NCI-H510A (cell line): ENCODE measurements at regions not wholly inside any gene's neighbourhood (a gene's known extent, or its start where the extent isn't known, plus 50 kb on each side); places are given as distances from the start of the nearest gene placed in this dataset.

Source experiments
- DNase-seq: peaks from one replicate; lab custom pipeline; 2025; lab: John Stamatoyannopoulos, UW

GRCh38 chr16:85162478-85163277 lies 50.4 kb upstream of the CIBAR2 start:
- no peak for DNase-seq

DNA sequence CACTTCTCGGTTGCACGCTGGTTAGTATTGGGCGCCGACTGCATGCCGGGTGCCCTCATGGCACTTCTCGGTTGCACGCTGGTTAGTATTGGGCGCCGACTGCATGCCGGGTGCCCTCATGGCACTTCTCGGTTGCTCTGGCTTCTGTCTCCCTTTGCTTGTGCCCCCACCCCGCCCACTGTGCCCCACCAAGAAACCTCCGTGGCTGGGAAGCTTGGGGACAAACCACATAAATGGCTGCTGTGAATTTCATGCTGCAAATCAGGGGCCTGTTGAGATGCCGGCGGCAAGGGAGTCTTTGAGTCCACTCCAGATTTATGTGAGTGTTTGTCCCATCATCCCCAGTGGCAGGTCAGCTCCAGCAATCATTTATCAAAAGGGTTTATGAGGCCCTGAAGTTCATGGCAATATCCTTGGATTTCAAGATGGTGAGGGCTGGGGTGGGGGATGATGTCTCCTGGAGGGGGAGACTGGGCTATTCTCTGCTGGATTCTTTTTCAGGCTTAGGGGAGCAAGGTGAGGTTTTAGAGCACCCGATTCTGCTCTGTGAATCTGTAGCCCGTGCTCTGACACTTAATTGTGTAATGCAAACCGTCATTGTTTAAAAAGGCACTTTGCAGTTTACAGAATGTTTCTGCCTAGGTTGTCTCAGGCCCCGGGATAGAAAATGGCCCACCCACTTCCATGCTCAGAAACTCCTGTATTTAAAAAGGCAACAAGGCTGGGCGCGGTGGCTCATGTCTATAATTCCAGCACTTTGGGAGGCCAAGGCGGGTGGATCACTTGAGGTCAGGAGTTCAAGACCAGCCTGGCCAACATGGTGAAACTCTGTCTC lies 51.2 kb upstream of the CIBAR2 start:
- no peak for DNase-seq

DNA sequence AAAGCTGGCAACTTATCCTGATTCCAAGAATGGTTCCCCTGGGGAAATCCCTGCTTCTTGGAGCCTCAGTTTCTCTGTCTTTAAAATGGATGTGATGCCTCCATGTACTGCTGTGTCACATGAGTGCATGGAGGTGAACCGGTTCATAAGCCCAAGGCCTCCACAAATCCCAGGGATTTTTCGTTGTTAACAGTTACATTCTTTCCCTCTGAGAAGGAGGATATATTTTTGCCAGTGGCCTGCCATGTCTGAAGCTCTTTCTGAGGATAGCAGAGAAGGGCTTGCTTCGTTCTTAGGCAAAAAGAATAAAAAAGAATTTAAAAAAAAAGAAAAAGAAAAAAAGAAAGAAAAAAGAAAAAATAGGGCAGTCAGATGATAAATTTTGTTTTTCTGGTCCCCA lies 52.2 kb upstream of the CIBAR2 start:
- DNase-seq, result no peak

DNA sequence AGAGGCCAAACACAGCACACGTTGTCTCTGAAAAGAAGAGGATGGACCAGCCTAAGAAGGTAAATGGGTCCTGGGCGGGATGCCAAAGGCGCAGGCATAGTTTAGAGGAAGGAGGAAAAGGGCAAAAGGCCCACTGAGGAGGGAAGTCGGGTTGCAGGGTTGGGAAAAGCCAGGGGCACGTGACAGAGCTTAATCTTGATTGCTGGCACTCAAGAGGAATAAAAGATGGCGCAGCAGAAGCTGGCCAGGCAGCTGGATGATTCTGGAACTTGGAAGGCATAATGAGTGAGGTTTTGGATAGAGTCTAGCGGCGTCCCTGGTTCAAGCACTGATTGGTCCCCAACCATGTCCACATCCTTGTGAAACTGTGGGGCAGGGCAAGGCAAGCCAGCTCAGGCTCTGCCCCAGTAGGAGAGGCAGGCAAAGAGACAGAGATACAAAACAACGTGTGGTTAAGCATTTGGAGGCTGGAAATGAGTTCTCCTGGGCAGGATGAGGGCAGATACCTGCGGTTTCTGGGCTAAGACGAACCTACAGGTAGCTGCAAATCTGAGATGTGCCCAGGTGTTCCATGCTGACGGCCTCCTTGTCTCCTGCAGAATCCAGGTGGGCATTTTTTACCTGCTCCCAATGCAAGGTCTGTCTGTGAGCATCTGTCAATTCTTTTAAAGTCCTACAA lies 52.7 kb upstream of the CIBAR2 start:
- DNase-seq, result no peak

GRCh38 chr16:85165781-85166180 lies 53.5 kb upstream of the CIBAR2 start:
- no peak for DNase-seq

DNA sequence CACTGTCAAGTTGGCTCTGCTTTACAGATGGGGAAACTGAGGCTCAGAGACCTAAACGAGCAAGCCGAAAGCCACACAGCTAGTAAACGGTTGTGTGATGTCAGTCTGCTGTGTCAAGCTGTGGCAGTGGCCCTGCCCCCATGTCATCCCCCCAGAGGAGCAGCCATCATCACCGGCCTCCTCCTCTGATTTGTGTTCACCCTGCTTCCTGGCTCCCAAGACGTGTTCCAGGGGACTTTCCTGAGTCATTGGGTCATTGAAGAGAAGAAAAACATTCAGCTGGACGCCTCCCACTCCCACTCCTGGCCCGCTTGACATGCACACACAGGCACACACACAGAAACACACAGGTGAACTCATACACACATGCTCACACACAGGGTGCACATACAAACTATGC lies 54.0 kb upstream of the CIBAR2 start:
- DNase-seq, result no peak

GRCh38 chr16:85166699-85167588 lies 54.7 kb upstream of the CIBAR2 start:
- DNase-seq, result no peak

GRCh38 chr16:85167589-85168537 lies 55.6 kb upstream of the CIBAR2 start:
- DNase-seq, result no peak

DNA sequence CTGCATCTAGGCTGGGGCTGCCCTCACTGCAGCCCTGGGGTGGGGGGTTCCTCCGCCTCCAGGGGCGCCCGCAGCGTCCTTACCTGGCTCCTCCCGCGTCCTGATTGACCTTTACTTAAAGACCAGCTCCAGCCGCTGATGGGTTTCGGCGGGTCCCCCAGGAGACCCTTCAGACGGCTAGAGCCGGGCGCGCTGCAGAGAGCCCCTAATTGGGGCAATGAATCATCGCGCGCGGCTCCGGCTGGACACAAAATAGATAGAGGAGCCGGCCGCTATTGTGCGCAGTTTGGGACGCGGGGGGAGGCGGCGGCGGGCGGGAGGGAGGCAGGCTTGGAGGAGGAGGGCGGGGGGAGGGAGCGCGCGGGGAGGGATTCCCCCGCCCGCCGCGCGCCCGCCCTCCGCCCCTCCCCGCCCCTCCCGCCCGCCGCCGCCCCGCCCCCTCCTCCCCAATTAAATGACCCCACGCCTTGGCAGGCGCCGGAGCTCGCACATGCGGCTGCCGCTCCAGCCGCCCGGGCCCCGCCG lies 56.5 kb upstream of the CIBAR2 start:
- DNase-seq, result no peak

DNA sequence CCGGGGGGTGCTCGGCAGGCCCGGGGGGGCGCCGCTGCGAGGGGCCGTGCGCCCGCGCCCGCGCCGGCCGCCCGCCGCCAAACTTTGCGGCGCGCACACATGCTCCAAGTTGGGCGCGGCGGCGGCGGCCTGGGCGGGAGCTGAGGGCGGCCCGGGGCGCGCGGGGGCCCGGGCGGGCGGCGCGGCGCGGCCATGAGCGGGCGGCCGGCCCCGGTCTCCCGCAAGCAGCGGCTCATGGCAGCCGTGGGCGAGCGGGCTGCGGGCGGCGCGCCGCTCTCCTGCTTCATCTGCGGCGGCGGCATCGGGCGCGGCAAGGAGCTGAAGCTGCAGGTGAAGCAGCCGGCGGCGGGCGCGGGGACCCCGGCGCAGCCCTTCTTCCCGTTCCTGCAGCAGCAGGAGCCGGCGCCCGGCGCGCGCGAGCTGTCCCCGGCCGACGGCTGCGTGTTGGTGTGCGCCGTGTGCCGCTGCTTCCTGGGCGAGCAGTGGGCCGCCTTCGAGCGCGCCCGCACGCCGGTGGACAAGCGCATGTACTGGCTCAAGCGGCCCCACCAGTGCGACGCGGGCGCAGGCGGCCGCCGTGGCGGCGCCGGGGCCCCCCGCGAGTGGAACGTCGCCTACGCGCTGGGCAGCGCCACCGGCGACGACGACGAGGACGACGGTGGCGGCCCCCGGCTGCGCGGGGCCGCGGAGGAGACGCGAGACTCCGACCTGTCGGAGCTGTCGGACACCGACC lies 57.2 kb upstream of the CIBAR2 start:
- no peak for DNase-seq

DNA sequence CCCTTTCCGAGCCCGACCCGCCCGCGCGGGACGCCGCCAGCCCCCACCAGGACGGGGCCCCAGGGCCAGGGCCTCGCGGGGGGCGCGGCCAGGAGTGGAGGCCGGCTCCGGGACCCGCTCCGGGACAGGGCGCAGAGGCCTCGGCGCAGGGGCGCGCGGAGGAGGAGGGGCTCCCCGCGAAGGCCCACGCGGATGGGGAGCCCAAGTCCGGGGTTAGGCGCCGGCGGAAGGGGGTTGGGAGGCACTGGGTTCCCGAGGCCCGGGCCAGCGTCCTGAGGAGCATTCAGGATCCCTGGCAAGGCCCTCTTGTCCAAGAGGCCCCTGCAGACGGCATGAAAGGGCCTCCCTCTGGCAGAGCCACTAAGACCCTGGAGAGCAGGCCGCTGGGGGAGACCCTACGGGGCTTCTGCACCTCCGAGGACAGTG lies 57.8 kb upstream of the CIBAR2 start:
- DNase-seq, result no peak

GRCh38 chr16:85170590-85171003 lies 58.3 kb upstream of the CIBAR2 start:
- no peak for DNase-seq

GRCh38 chr16:85171004-85171758 lies 58.9 kb upstream of the CIBAR2 start:
- no peak for DNase-seq

DNA sequence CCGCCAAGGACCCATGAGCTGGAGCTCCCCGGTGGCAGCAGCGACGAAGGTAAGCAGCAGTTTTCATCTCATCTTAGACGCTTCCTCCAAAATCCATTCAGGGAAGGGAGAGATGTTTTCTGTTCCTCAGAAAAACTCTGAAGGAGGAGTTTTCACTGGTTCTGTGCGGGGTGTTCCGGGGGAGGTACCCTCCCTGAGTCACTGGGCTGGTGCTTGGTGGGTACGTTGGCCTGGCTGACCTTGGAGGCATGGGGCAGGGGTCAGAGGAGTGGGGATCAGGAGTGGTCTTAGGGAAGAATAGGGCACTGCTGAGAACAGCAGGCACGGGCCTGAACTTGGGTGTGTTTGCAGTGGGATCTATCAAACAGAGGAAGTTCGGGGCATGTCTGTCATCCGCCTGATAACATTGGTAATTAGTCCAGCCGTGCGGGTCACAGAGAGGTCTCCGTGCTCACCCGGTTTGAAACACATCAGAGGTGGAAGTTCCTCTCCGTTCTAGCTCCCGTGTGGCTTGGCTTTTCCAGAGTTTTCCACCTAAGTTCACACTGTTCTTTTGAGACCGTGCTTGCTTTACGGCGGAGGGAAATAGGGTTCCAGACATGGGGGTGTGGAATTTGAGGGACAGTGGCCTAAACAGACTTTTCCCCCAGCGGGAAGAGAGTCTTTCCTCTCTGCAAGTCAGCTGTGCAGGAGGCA lies 59.6 kb upstream of the CIBAR2 start:
- no peak for DNase-seq

GRCh38 chr16:85172455-85173145 lies 60.3 kb upstream of the CIBAR2 start:
- no peak for DNase-seq

GRCh38 chr16:85173146-85173980 lies 61.1 kb upstream of the CIBAR2 start:
- DNase-seq, result no peak
